Liver (tissue), 8 donors: ENCODE measurements at regions not wholly inside any gene's neighbourhood (a gene's known extent, or its start where the extent isn't known, plus 50 kb on each side); places are given as distances from the start of the nearest gene placed in this dataset.

Experiments used
- DNase-seq: peaks from one replicate; pipeline ENCODE4 v3.0.0-alpha.2; 2017; ENCODE audit warnings: low spot score
- H3K27ac ChIP-seq, 2 donors: one replicate each; pipeline ENCODE4 v1.7.0; 2013; ENCODE audit warnings: inconsistent platforms in 2 of 2, low read length in 2 of 2, control low read depth in 1 of 2, low read depth in 1 of 2, mild to moderate bottlenecking in 1 of 2
- H3K27me3 ChIP-seq, 4 donors: one replicate each; pipeline versions ENCODE4 v1.6.1 to v1.7.0; 2013; ENCODE audit warnings: low read length in 3 of 4, inconsistent platforms in 1 of 4, mild to moderate bottlenecking in 1 of 4, moderate library complexity in 1 of 4; ENCODE audit not compliant: control insufficient read depth in 4 of 4, insufficient read depth in 4 of 4
- H3K36me3 ChIP-seq, 4 donors: one replicate each; pipeline versions ENCODE4 v1.6.1 to v1.7.0; 2013; ENCODE audit warnings: low read length in 3 of 4, mild to moderate bottlenecking in 3 of 4, low read depth in 1 of 4, moderate library complexity in 1 of 4; ENCODE audit not compliant: control insufficient read depth in 4 of 4, insufficient read depth in 3 of 4
- H3K4me1 ChIP-seq, 4 donors: one replicate each; pipeline versions ENCODE4 v1.6.1 to v1.7.0; 2013; ENCODE audit warnings: low read length in 3 of 4, mild to moderate bottlenecking in 3 of 4, moderate library complexity in 1 of 4; ENCODE audit not compliant: control insufficient read depth in 4 of 4, insufficient read depth in 4 of 4
- H3K4me3 ChIP-seq, 3 donors: one replicate each; pipeline versions ENCODE4 v1.6.1 to v1.7.0; 2013; ENCODE audit warnings: low read length in 3 of 3, control low read depth in 1 of 3, low read depth in 1 of 3, mild to moderate bottlenecking in 1 of 3
- H3K9ac ChIP-seq, 2 donors: one replicate each; pipeline ENCODE4 v1.7.0; 2013; ENCODE audit warnings: low read length in 2 of 2, mild to moderate bottlenecking in 2 of 2, moderate library complexity in 2 of 2, control low read depth in 1 of 2, low read depth in 1 of 2
- H3K9me3 ChIP-seq, 4 donors: one replicate each; pipeline versions ENCODE4 v1.6.1 to v1.7.0; 2013; ENCODE audit warnings: low read length in 3 of 4; ENCODE audit not compliant: control insufficient read depth in 4 of 4
- ATF3 ChIP-seq: IDR thresholded peaks from 2 replicates; pipeline ENCODE4 v1.6.1; 2016; ENCODE audit warnings: antibody characterized with exemption
- CTCF ChIP-seq: fragments of 150-350 bp; IDR thresholded peaks from 2 replicates; pipeline ENCODE4 v1.5.1; 2017; ENCODE audit warnings: improper control_type of control experiment, low read depth, low read length; ENCODE audit not compliant: missing input control
- EGR1 ChIP-seq, 2 donors: IDR thresholded peaks; 2 replicates each; pipeline ENCODE4 v1.6.1; 2016 to 2018; ENCODE audit warnings: antibody characterized with exemption in 2 of 2, low read depth in 2 of 2
- FOXA1 ChIP-seq: IDR thresholded peaks from 2 replicates; pipeline ENCODE4 v1.6.1; 2016; ENCODE audit warnings: antibody characterized with exemption
- GABPA ChIP-seq, 2 donors: IDR thresholded peaks in 1 of 2; conservative IDR thresholded peaks in 1 of 2; 2 replicates each; pipeline ENCODE4 v1.6.1; 2016; ENCODE audit warnings: antibody characterized with exemption in 2 of 2, mild to moderate bottlenecking in 1 of 2, moderate library complexity in 1 of 2
- HNF4A ChIP-seq, 2 donors: conservative IDR thresholded peaks; 2 replicates each; pipeline ENCODE4 v1.6.1; 2016; ENCODE audit warnings: antibody characterized with exemption in 2 of 2, mild to moderate bottlenecking in 2 of 2
- HNF4G ChIP-seq: IDR thresholded peaks from 2 replicates; pipeline ENCODE4 v1.6.1; 2016; ENCODE audit warnings: antibody characterized with exemption
- JUND ChIP-seq, 2 donors: IDR thresholded peaks; 2 replicates each; pipeline ENCODE4 v1.6.1; 2016; ENCODE audit warnings: antibody characterized with exemption in 2 of 2
- MAX ChIP-seq: IDR thresholded peaks from 2 replicates; pipeline ENCODE4 v1.6.1; 2016; ENCODE audit warnings: antibody characterized with exemption
- NR2F2 ChIP-seq: IDR thresholded peaks from 2 replicates; pipeline ENCODE4 v1.6.1; 2016; ENCODE audit warnings: antibody characterized with exemption
- RAD21 ChIP-seq, 2 donors: IDR thresholded peaks; 2 replicates each; pipeline ENCODE4 v1.6.1; 2016; ENCODE audit warnings: antibody characterized with exemption in 2 of 2, mild to moderate bottlenecking in 2 of 2
- REST ChIP-seq: IDR thresholded peaks from 2 replicates; pipeline ENCODE4 v1.6.1; 2016; ENCODE audit warnings: antibody characterized with exemption, mild to moderate bottlenecking
- RXRA ChIP-seq, 2 donors: IDR thresholded peaks; 2 replicates each; pipeline ENCODE4 v1.6.1; 2017 to 2018; ENCODE audit warnings: antibody characterized with exemption in 2 of 2, mild to moderate bottlenecking in 1 of 2
- SP1 ChIP-seq: IDR thresholded peaks from 2 replicates; pipeline ENCODE4 v1.6.1; 2018; ENCODE audit warnings: antibody characterized with exemption, mild to moderate bottlenecking
- TAF1 ChIP-seq: conservative IDR thresholded peaks from 2 replicates; pipeline ENCODE4 v1.6.1; 2016; ENCODE audit warnings: antibody characterized with exemption, mild to moderate bottlenecking
- YY1 ChIP-seq: IDR thresholded peaks from 2 replicates; pipeline ENCODE4 v1.6.1; 2016; ENCODE audit warnings: antibody characterized with exemption, mild to moderate bottlenecking
- ZBTB33 ChIP-seq: IDR thresholded peaks from 2 replicates; pipeline ENCODE4 v1.6.1; 2016; ENCODE audit warnings: antibody characterized with exemption
- WGBS: extraction: QIAGEN DNeasy Blood & Tissue Kit; methylation state at CpG from one replicate; pipeline ENCODE4 v1.1.7; 2013; 5-methylcytosine and 5-hydroxymethylcytosine counted together
- donor health status: healthy.
- donor health status: healthy.
- donor health status: healthy.
- donor health status: healthy.
- donor health status: healthy.

- WGBS, result 92% methylated on average over 4 of the region's 4 CpGs
Measured at GRCh38 chr4:53813998-53814397, 222.7 kb upstream of the LNX1 start.

GRCh38 chr4:53810643-53811042, 219.4 kb upstream of the LNX1 start:
- no peaks in the 10 kb centered on the region for H3K4me1 ChIP-seq
- H3K36me3 ChIP-seq, result no peaks in the 10 kb centered on the region
- no peak overlapping the region for H3K9ac ChIP-seq
- H3K9me3 ChIP-seq, result no peaks in the 10 kb centered on the region
- no peak for DNase-seq
- no peak overlapping the region for H3K27ac ChIP-seq
- no peak overlapping the region for H3K4me3 ChIP-seq
- WGBS, result 97% methylated on average over 4 of the region's 4 CpGs
- H3K27me3 ChIP-seq, result no peaks in the 10 kb centered on the region
- TF ChIP-seq SP1 (no peak), HNF4G (no peak), ZBTB33 (no peak), CTCF (no peak), YY1 (no peak)

More at GRCh38 chr4:53813998-53814397, 222.7 kb upstream of the LNX1 start:
- no peak for DNase-seq
- Histone ChIP-seq H3K27me3 (no peaks in the 10 kb centered on the region), H3K9me3 (no peaks in the 10 kb centered on the region), H3K36me3 (no peaks in the 10 kb centered on the region), H3K4me1 (no peaks in the 10 kb centered on the region), H3K9ac (no peak overlapping the region), H3K27ac (no peak overlapping the region), H3K4me3 (no peak overlapping the region)
- TF ChIP-seq FOXA1 (no peak), EGR1 (IDR thresholded peaks at IDR 0.05; ENCODE audit: low read depth in 2 of 2) (no peak), NR2F2 (no peak), RAD21 (IDR thresholded peaks at IDR 0.05) (no peak), ATF3 (no peak), YY1 (no peak), REST (no peak), JUND (IDR thresholded peaks at IDR 0.05) (no peak), RXRA (IDR thresholded peaks at IDR 0.05) (no peak), TAF1 (no peak), HNF4A (conservative IDR thresholded peaks at IDR 0.05) (no peak), GABPA (IDR thresholded peaks at IDR 0.05 in 1 of 2, conservative IDR thresholded peaks at IDR 0.05 in 1 of 2) (no peak), MAX (no peak), SP1 (no peak), ZBTB33 (no peak), HNF4G (no peak)
